ENCODE measurements at regions not wholly inside any gene's neighbourhood (a gene's known extent, or its start where the extent isn't known, plus 50 kb on each side); places are given as distances from the start of the nearest gene placed in this dataset.

- TF ChIP-seq USF1 (CRISPR knock-in tag; IDR thresholded peaks at IDR 0.05) (no peak), NR1H2 (CRISPR knock-in tag; IDR thresholded peaks at IDR 0.05) (no peak), ZNF263 (CRISPR knock-in tag; IDR thresholded peaks at IDR 0.05; ENCODE audit: low read depth) (no peak), E2F5 (CRISPR knock-in tag; IDR thresholded peaks at IDR 0.05) (no peak), ZBTB43 (CRISPR knock-in tag; IDR thresholded peaks at IDR 0.05) (no peak), HMGA2 (CRISPR knock-in tag; IDR thresholded peaks at IDR 0.05) (no peak), IRF1 (CRISPR knock-in tag; IDR thresholded peaks at IDR 0.05) (no peak), MYBL2 (CRISPR knock-in tag; IDR thresholded peaks at IDR 0.05) (no peak), TEAD1 (CRISPR knock-in tag; IDR thresholded peaks at IDR 0.05) (no peak)
- TF ChIP-seq, protein P1, sequence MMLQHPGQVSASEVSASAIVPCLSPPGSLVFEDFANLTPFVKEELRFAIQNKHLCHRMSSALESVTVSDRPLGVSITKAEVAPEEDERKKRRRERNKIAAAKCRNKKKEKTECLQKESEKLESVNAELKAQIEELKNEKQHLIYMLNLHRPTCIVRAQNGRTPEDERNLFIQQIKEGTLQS (CRISPR knock-in tag; conservative IDR thresholded peaks at IDR 0.05) = no peak
- TF ChIP-seq, protein P2, sequence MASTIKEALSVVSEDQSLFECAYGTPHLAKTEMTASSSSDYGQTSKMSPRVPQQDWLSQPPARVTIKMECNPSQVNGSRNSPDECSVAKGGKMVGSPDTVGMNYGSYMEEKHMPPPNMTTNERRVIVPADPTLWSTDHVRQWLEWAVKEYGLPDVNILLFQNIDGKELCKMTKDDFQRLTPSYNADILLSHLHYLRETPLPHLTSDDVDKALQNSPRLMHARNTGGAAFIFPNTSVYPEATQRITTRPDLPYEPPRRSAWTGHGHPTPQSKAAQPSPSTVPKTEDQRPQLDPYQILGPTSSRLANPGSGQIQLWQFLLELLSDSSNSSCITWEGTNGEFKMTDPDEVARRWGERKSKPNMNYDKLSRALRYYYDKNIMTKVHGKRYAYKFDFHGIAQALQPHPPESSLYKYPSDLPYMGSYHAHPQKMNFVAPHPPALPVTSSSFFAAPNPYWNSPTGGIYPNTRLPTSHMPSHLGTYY (CRISPR knock-in tag; IDR thresholded peaks at IDR 0.05) = no peak
Measured at GRCh38 chr1:88052167-88052566, 631.9 kb upstream of the PKN2 start (continued).

- Mint-ChIP-seq H3K9me3 (peaks cover 6% of the 10 kb centered on the region; the same call in 1 of the 2 replicates), H3K27ac (no peak overlapping the region), H3K36me3 (no peaks in the 10 kb centered on the region), H3K4me3 (no peak overlapping the region), H3K27me3 (ENCODE audit: low read depth) (no peaks in the 10 kb centered on the region), H3K4me1 (peaks cover 7% of the 10 kb centered on the region)
- ChIA-PET CTCF (no interaction called here), POLR2A (no interaction called here)
- no peak for ATAC-seq
- no peak for TF ChIP-seq NR1H2 (CRISPR knock-in tag; IDR thresholded peaks at IDR 0.05)
- TF ChIP-seq GRHL2 (CRISPR knock-in tag; IDR thresholded peaks at IDR 0.05; ENCODE audit: insufficient replicate concordance, severe bottlenecking) = no peak
- no peak for TF ChIP-seq PRRX2 (CRISPR knock-in tag; IDR thresholded peaks at IDR 0.05)
- no peak for TF ChIP-seq SP1 (CRISPR knock-in tag; conservative IDR thresholded peaks at IDR 0.05)
- no peak for TF ChIP-seq SMAD3 (CRISPR knock-in tag; IDR thresholded peaks at IDR 0.05; ENCODE audit: borderline replicate concordance)
- TF ChIP-seq, protein P3, sequence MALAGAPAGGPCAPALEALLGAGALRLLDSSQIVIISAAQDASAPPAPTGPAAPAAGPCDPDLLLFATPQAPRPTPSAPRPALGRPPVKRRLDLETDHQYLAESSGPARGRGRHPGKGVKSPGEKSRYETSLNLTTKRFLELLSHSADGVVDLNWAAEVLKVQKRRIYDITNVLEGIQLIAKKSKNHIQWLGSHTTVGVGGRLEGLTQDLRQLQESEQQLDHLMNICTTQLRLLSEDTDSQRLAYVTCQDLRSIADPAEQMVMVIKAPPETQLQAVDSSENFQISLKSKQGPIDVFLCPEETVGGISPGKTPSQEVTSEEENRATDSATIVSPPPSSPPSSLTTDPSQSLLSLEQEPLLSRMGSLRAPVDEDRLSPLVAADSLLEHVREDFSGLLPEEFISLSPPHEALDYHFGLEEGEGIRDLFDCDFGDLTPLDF (CRISPR knock-in tag; IDR thresholded peaks at IDR 0.05) = no peak
- no peak for TF ChIP-seq KAT7 (CRISPR knock-in tag; IDR thresholded peaks at IDR 0.05; ENCODE audit: borderline replicate concordance)
- no peak for TF ChIP-seq TP53 (CRISPR knock-in tag; IDR thresholded peaks at IDR 0.05)
- no peak for TF ChIP-seq TEAD1 (CRISPR knock-in tag; IDR thresholded peaks at IDR 0.05)
- TF ChIP-seq SMAD4 (CRISPR knock-in tag; IDR thresholded peaks at IDR 0.05) = no peak
- TF ChIP-seq JAZF1 (CRISPR knock-in tag; IDR thresholded peaks at IDR 0.05) = no peak
- TF ChIP-seq EMX1 (CRISPR knock-in tag; IDR thresholded peaks at IDR 0.05) = no peak
- TF ChIP-seq ZNF317 (CRISPR knock-in tag; IDR thresholded peaks at IDR 0.05; ENCODE audit: borderline replicate concordance, low read depth) = no peak
- no peak for TF ChIP-seq ZBTB21 (CRISPR knock-in tag; IDR thresholded peaks at IDR 0.05; ENCODE audit: borderline replicate concordance)
- no peak for TF ChIP-seq RELA (CRISPR knock-in tag; IDR thresholded peaks at IDR 0.05; ENCODE audit: borderline replicate concordance)
- no peak for TF ChIP-seq ZNF232 (CRISPR knock-in tag; IDR thresholded peaks at IDR 0.05)
- no peak for TF ChIP-seq CREB1 (CRISPR knock-in tag; IDR thresholded peaks at IDR 0.05)
- TF ChIP-seq IRF1 (CRISPR knock-in tag; IDR thresholded peaks at IDR 0.05) = no peak
- no peak for DNase-seq (ENCODE audit: low spot score)
Measured at GRCh38 chr1:88053065-88053464, 631.0 kb upstream of the PKN2 start.
